GM13976 (cell line): ENCODE measurements at regions not wholly inside any gene's neighbourhood (a gene's known extent, or its start where the extent isn't known, plus 50 kb on each side); places are given as distances from the start of the nearest gene placed in this dataset.

Experiments used
- DNase-seq: peaks from one replicate; pipeline ENCODE4 v3.0.0; 2012; ENCODE audit warnings: low spot score
- CTCF ChIP-seq: IDR thresholded peaks from 2 replicates; pipeline ENCODE4 v1.5.1; 2012; ENCODE audit warnings: borderline replicate concordance, mild to moderate bottlenecking; ENCODE audit not compliant: insufficient read depth; ENCODE audit errors: extremely low read depth, missing control alignments, control extremely low read depth
- in situ Hi-C: fragments of 300-500 bp; cut with MboI; formaldehyde crosslinking; loops from one replicate; pipeline ENCODE4 v1.12.0; 2022; ENCODE audit warnings: low sequenced_read_pairs, mixed read lengths, inconsistent platforms; ENCODE audit not compliant: unreplicated experiment

GRCh38 chr16:86020971-86021370 lies 122.0 kb downstream of the IRF8 start:
- in situ Hi-C loops, result no loop called here
- no peak for TF ChIP-seq CTCF
- no peak for DNase-seq

GRCh38 chr16:86022381-86022960 lies 123.5 kb downstream of the IRF8 start:
- TF ChIP-seq CTCF, result no peak
- no peak for DNase-seq
- in situ Hi-C loops, result no loop called here

- in situ Hi-C loops, result no loop called here
Observed at GRCh38 chr16:86024210-86024609, 125.2 kb downstream of the IRF8 start.

GRCh38 chr16:86025706-86026105 lies 126.7 kb downstream of the IRF8 start:
- in situ Hi-C loops, result no loop called here
- no peak for TF ChIP-seq CTCF

More at GRCh38 chr16:86024210-86024609, 125.2 kb downstream of the IRF8 start:
- DNase-seq, result no peak
- TF ChIP-seq CTCF, result no peak

GRCh38 chr16:86026171-86026910 lies 127.4 kb downstream of the IRF8 start:
- no peak for TF ChIP-seq CTCF
- DNase-seq, result no peak
- in situ Hi-C loops, result no loop called here

More at GRCh38 chr16:86025706-86026105, 126.7 kb downstream of the IRF8 start:
- no peak for DNase-seq

GRCh38 chr16:86026916-86027315 lies 128.0 kb downstream of the IRF8 start:
- DNase-seq, result no peak
- TF ChIP-seq CTCF, result no peak
- in situ Hi-C loops, result no loop called here
